ENCODE measurements at regions not wholly inside any gene's neighbourhood (a gene's known extent, or its start where the extent isn't known, plus 50 kb on each side); places are given as distances from the start of the nearest gene placed in this dataset.

DNA sequence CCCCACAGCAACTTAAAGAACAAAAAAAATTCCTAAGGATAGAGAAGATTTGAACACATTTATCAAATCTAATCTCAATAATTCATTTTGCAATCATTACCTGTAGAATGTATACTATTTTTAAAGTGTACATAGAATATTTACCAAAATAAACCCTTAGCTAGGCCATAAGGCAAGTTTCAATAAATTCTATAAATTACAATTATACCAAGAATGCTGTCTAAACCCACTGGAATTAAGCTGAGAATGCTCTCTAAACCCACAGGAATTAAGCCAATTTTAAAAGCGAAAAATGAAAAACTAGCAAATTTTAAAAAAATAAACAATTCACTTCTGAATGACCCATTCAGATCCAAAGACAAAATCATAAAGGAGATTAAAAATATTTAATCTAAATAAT, 540.4 kb upstream of the NBEA start:
- Histone ChIP-seq H3K36me3 (no peaks in the 10 kb centered on the region), H3K4me3 (no peak overlapping the region), H3K4me1 (no peaks in the 10 kb centered on the region), H3K9me3 (peaks cover 0 to 25% (median 9%) of the 10 kb centered on the region in 8 donors), H3K27ac (no peak overlapping the region), H3K27me3 (replicated peaks in 1 of 7) (no peaks in the 10 kb centered on the region)
- DNase-seq: no peak
- TF ChIP-seq, protein P1, sequence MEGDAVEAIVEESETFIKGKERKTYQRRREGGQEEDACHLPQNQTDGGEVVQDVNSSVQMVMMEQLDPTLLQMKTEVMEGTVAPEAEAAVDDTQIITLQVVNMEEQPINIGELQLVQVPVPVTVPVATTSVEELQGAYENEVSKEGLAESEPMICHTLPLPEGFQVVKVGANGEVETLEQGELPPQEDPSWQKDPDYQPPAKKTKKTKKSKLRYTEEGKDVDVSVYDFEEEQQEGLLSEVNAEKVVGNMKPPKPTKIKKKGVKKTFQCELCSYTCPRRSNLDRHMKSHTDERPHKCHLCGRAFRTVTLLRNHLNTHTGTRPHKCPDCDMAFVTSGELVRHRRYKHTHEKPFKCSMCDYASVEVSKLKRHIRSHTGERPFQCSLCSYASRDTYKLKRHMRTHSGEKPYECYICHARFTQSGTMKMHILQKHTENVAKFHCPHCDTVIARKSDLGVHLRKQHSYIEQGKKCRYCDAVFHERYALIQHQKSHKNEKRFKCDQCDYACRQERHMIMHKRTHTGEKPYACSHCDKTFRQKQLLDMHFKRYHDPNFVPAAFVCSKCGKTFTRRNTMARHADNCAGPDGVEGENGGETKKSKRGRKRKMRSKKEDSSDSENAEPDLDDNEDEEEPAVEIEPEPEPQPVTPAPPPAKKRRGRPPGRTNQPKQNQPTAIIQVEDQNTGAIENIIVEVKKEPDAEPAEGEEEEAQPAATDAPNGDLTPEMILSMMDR (IDR thresholded peaks at IDR 0.05 in 8 of 11, conservative IDR thresholded peaks at IDR 0.05 in 3 of 11): no peak
- intact Hi-C loops (cut with DNase I; ENCODE audit: low total_unique reads): no loop called here
- WGBS, 5 donors: 84 to 98% (median 88%) methylated on average over 1 of the region's 1 CpG

DNA sequence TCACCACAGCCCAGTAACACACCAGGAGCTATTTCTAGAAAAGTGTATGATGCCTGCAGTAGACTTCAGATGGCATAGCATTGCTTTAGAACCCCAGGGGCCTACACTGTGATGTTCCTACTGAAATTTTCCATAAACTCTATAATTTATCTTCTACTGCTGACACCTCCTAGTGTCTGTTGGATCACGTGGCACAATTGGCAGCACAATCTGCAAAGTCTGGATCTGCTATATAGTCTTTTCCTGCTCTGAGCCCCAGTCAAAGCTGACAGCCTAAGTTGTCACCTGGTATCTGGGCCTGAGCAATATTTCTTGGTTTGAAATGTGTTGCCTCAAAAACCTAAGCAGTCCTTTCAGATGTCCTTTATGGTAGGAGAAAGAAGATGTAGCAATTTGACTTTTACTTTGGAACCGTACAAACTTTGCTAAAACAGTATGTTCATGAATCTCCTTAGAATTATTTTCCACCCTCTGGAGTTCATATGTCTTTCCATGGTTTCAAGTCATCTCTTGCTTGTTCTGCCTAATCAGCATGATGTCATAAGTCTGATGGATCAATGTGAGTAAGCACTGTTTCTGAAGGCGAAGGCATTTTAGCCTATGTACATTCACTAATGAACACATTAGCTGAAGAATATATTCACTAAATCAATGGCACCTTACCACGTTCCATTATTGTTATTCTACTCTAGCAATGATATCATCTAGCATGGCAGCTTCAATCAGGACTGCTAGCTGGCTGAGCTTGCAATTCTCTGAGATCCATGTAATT, 536.5 kb upstream of the NBEA start:
- no peak overlapping the region for H3K4me3 ChIP-seq
- TF ChIP-seq POLR2AphosphoS5 (IDR thresholded peaks at IDR 0.05): no peak
- TF ChIP-seq, protein P1 (IDR thresholded peaks at IDR 0.05 in 8 of 11, conservative IDR thresholded peaks at IDR 0.05 in 3 of 11): no peak
- no peak for TF ChIP-seq POLR2A (IDR thresholded peaks at IDR 0.05)

DNA sequence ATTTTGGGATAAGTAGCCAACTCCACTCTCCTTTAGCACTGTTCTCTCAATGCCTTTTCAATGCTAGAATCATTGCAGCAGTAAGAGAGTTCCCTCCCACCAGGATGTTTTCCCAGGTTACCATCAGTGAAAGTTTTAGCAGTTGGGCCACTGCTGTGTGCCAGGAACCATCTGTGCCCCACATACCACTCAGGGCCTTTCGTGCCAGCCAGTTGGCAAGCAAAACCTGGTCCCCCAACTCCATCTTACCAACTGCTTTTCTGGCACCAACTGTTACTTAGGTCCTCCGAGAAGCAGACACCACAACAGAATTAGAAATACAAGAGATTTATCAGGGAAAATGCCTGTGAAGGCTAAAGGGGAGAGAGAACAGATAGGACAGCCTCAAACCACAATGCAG, 533.4 kb upstream of the NBEA start:
- WGBS, 5 donors: 53 to 85% (median 73%) methylated on average over 2 of the region's 2 CpGs
- H3K4me3 ChIP-seq: no peak overlapping the region
- peaks cover 0 to 5% (median 0%) of the 10 kb centered on the region in 8 donors for H3K9me3 ChIP-seq
- TF ChIP-seq, protein P1 (IDR thresholded peaks at IDR 0.05 in 8 of 11, conservative IDR thresholded peaks at IDR 0.05 in 3 of 11): no peak
- TF ChIP-seq POLR2AphosphoS5 (IDR thresholded peaks at IDR 0.05): no peak
- no peak for TF ChIP-seq POLR2A (IDR thresholded peaks at IDR 0.05)
- H3K4me1 ChIP-seq: no peaks in the 10 kb centered on the region
- intact Hi-C loops (cut with DNase I; ENCODE audit: low total_unique reads): no loop called here
- no peak overlapping the region for H3K27ac ChIP-seq
- DNase-seq: no peak
- H3K27me3 ChIP-seq (replicated peaks in 1 of 7): no peaks in the 10 kb centered on the region
- no peaks in the 10 kb centered on the region for H3K36me3 ChIP-seq

More for the DNA sequence above, 536.5 kb upstream of the NBEA start:
- DNase-seq: no peak
- Histone ChIP-seq H3K27ac (no peak overlapping the region), H3K36me3 (no peaks in the 10 kb centered on the region), H3K4me1 (no peaks in the 10 kb centered on the region), H3K9me3 (peaks cover 0 to 5% (median 0%) of the 10 kb centered on the region in 8 donors), H3K27me3 (replicated peaks in 1 of 7) (no peaks in the 10 kb centered on the region)
- WGBS, 5 donors: 77 to 86% (median 81%) methylated on average over 4 of the region's 4 CpGs
- intact Hi-C loops (cut with DNase I; ENCODE audit: low total_unique reads): no loop called here

DNA sequence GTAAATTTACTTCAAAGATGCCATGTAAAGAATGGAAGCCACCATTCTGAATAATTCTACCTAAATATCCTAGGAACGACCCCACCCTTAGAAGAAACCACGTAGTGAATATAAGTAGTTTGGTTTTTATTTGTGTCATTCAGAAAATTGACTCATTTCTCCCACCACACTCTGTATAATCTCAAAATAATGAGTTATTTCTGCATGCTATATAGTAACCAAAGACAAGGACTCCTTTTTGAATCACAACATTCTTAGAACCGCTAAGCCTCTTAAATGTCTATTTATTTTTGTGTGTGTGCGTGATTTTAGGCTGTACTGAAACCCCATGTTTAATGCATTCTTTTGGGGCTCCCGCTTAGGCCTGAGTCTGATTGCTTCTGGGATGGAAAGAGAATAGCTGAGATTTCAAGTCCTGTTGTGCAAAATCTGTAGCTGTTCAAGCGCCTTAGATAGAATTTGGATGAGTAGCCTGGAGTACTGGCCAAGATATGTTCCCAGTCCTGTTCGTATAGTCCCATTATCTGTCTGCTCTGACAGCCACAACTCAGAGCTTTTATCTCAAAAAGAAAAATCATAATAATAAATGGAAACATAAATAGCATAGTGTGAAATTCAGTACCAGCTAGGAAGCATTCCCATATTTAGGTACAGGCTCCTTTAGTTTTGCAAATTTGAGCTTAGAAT, 532.4 kb upstream of the NBEA start:
- intact Hi-C loops (cut with DNase I; ENCODE audit: low total_unique reads): no loop called here
- Histone ChIP-seq H3K27me3 (replicated peaks in 1 of 7) (no peaks in the 10 kb centered on the region), H3K9me3 (peaks cover 0 to 5% (median 0%) of the 10 kb centered on the region in 8 donors), H3K36me3 (no peaks in the 10 kb centered on the region), H3K27ac (no peak overlapping the region), H3K4me3 (no peak overlapping the region), H3K4me1 (no peaks in the 10 kb centered on the region)
- DNase-seq: no peak
- WGBS, 5 donors: 59 to 69% (median 62%) methylated on average over 7 of the region's 7 CpGs
- TF ChIP-seq POLR2A (IDR thresholded peaks at IDR 0.05) (no peak), POLR2AphosphoS5 (IDR thresholded peaks at IDR 0.05) (no peak)
- TF ChIP-seq, protein P1 (IDR thresholded peaks at IDR 0.05 in 8 of 11, conservative IDR thresholded peaks at IDR 0.05 in 3 of 11): no peak

Data from spleen (tissue), 11 donors.